AG09309 (cell line): ENCODE measurements at regions not wholly inside any gene's neighbourhood (a gene's known extent, or its start where the extent isn't known, plus 50 kb on each side); places are given as distances from the start of the nearest gene placed in this dataset.

Experiments used
- DNase-seq: peaks from one replicate; pipeline ENCODE4 v3.0.0-alpha.2; 2010; ENCODE audit warnings: low read depth
- H3K4me3 ChIP-seq: 2 replicates; pipeline ENCODE4 v1.5.1; 2011; ENCODE audit warnings: mild to moderate bottlenecking, low read depth, low read length, moderate library complexity; ENCODE audit not compliant: control insufficient read depth
- TF ChIP-seq, protein P1 (sequence below): IDR thresholded peaks from 2 replicates; pipeline ENCODE4 v1.5.1; 2011; ENCODE audit warnings: mild to moderate bottlenecking, low read depth, low read length, inconsistent platforms; ENCODE audit not compliant: insufficient read depth, control insufficient read depth; ENCODE audit errors: missing control alignments

DNA sequence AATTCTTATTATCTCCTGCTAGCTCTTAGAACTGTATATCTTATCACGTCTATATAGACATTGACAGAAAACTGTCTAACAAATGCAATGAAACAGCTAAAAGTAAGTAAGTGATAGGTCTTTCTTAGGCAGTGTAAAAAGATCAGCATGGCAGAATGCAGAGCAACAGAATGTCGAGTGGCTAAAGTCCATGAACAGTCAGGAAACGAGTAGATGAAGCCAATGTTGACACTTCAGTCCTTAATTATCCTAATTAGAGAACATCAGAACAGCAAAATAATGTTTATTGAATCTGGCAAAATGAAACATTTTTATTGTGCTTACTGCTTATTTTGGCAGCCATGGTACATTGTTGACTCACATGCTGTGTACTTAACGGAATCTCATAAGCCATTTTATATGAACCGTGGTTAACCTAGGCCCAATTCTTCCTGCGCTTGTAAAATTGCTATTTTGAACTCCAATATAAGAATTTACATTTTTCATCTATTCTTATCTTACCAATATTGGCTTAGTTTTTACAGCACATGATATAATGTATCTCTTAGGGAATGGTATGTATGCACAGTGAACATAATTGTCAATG, 748.1 kb downstream of the DACH1 start:
- TF ChIP-seq, protein P1, sequence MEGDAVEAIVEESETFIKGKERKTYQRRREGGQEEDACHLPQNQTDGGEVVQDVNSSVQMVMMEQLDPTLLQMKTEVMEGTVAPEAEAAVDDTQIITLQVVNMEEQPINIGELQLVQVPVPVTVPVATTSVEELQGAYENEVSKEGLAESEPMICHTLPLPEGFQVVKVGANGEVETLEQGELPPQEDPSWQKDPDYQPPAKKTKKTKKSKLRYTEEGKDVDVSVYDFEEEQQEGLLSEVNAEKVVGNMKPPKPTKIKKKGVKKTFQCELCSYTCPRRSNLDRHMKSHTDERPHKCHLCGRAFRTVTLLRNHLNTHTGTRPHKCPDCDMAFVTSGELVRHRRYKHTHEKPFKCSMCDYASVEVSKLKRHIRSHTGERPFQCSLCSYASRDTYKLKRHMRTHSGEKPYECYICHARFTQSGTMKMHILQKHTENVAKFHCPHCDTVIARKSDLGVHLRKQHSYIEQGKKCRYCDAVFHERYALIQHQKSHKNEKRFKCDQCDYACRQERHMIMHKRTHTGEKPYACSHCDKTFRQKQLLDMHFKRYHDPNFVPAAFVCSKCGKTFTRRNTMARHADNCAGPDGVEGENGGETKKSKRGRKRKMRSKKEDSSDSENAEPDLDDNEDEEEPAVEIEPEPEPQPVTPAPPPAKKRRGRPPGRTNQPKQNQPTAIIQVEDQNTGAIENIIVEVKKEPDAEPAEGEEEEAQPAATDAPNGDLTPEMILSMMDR = no peak
- no peak for DNase-seq
- H3K4me3 ChIP-seq = no peak overlapping the region

DNA sequence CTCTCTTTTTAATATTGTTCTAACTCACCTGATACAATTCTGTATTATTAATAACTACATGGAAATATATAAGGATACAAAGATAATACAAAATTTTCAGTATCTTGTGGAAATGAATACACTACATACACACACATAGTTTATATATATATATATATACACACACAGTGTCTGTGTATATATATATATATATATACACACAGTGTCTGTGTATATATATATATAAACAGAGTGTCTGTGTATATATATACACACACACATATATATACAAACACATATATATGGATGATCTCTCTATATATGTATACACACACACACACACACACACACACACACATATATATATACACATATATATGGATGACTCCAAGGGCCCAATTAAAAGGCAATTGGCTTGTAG, 749.1 kb downstream of the DACH1 start:
- TF ChIP-seq, protein P1 = no peak
- no peak for DNase-seq

DNA sequence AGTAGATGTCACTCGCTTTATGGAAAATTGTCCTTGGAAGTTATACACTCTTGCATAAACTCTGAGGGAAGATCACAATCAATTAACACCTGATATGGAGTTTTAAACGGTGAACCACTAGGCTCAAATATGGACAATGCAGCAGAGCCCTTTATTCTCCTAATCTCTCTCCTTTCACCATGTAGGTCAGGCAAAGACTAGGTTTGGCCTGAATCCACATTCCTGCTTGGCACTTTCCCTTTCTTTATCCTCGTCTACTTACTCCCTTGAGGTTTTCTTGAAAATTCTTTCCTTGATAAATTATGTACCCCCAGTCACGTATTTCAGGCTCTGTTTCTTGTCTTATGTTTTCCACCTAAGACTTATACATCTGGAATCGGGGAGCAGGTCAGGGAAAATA, 751.7 kb downstream of the DACH1 start:
- DNase-seq = no peak
- no peak overlapping the region for H3K4me3 ChIP-seq
- TF ChIP-seq, protein P1 = no peak

More for the DNA sequence above, 749.1 kb downstream of the DACH1 start:
- H3K4me3 ChIP-seq = no peak overlapping the region

DNA sequence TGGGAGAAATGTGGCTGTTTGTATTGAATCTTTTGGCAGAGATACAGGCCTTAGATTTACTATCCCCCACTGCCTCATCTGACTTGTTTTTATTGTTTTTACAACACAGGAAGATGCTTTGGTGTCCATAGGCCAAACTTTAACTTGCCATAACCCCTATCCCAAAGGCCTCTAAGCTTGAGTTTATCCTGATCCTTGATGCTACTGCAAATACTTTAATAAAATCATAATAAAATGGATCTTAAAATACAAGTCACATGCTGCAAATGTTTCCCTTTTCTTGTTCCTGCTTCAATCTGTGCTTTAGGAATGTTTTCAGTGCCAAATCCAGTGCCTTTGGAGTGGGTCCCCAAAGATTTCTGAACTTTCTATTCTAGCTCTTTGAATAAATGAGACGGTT, 770.6 kb downstream of the DACH1 start:
- H3K4me3 ChIP-seq = no peak overlapping the region
- no peak for DNase-seq
- TF ChIP-seq, protein P1 = no peak

GRCh38 chr13:71090990-71091389, 776.0 kb downstream of the DACH1 start:
- no peak overlapping the region for H3K4me3 ChIP-seq
- TF ChIP-seq, protein P1 = no peak
- DNase-seq = no peak

DNA sequence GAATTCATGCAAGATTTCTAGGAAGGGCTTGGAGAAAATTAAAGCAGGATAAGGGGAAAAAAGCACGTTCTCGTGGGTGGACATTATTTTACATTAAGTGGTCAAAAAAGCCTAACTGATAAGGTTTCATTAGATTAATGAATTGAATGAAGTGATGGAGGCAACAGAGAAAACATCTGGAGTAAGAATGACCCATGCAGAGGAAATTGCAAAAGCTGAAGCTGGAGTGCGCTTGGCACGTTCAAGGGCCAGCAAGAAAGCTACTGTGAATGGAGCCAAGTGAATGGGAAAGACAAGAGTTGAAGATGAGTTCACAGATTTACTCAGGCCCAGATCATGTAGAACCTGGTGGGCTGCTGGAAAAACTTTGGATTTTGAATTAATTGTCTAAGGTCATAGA, 777.9 kb downstream of the DACH1 start:
- DNase-seq = no peak
- TF ChIP-seq, protein P1 = no peak
- no peak overlapping the region for H3K4me3 ChIP-seq

DNA sequence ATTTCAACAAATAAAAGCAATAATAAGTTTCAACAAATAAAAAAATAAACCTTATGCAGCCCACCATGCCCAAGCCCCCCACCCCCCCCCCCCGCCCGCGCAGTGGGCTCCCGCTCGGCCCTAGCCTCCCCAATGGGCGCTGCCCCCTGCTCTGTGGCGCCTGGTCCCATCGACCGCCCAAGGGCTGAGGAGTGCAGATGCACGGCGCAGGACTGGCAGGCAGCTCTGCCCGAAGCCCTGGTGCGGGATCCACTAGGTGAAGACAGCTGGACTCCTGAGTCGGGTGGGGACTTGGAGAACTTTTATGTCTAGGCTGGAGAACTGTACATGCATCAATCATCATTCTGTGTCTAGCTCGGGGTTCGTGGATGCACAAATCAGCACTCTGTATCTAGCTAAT, 779.6 kb downstream of the DACH1 start:
- TF ChIP-seq, protein P1 = no peak
- H3K4me3 ChIP-seq = no peak overlapping the region
- no peak for DNase-seq
